Activated naive CD8-positive, alpha-beta T cell treated with anti-CD3 and anti-CD28 coated beads, Interleukin-2, amount 50 U/mL, for 24 hours (primary cell): ENCODE measurements at regions not wholly inside any gene's neighbourhood (a gene's known extent, or its start where the extent isn't known, plus 50 kb on each side); places are given as distances from the start of the nearest gene placed in this dataset.

Experiments
- ATAC-seq: fragments of 150-1000 bp; cut with Tn5 transposase; one replicate; pipeline ENCODE4 v1.10.0; 2021
- DNase-seq: peaks from one replicate; pipeline ENCODE4 v3.0.0; 2021
- H3K27ac Mint-ChIP-seq: one replicate; pipeline ENCODE4 v1.8.0; 2021; ENCODE audit warnings: mild to moderate bottlenecking, mixed read lengths
- H3K27me3 Mint-ChIP-seq: one replicate; pipeline ENCODE4 v1.8.0; 2021; ENCODE audit warnings: mixed read lengths
- H3K36me3 Mint-ChIP-seq: one replicate; pipeline ENCODE4 v1.8.0; 2021; ENCODE audit warnings: low read depth, mixed read lengths
- H3K4me1 Mint-ChIP-seq: one replicate; pipeline ENCODE4 v1.8.0; 2021; ENCODE audit warnings: mixed read lengths
- H3K4me3 Mint-ChIP-seq: one replicate; pipeline ENCODE4 v1.8.0; 2021; ENCODE audit warnings: mild to moderate bottlenecking, moderate library complexity, mixed read lengths
- H3K9me3 Mint-ChIP-seq: one replicate; pipeline ENCODE4 v1.8.0; 2021; ENCODE audit warnings: mixed read lengths

DNA sequence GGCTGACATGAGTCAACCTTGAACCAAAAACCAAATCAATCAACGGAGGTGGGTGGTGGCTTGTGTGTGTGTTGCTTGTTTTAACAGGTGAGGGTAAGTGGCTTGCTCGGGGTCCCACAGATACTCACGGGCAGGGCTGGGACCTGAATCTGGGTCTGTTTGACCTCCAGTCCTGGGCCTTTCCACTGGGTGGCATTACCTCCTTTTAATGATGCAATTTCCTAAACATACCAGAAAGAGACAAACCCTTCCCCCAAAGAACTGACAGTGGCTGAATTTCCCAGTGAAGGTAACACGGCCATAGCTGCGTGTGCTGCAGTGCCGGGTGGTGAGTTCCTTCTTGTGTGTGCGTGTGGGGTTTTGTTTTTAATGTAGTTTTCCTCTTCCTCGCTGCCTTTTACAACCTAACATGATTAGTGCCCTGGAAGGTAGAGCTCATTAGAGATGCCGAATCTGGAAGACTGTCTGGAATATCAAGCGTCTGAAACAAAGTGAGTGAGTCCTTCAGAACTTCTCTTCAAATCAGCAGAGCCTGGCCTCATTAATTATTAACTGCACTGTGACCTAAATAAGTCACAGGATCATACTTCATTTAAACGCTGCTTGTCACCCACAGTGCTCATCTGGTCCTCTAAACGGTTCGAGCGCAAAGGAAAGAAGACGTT lies 166.1 kb upstream of the TCERG1L start:
- DNase-seq = no peak
- H3K9me3 Mint-ChIP-seq = no peaks in the 10 kb centered on the region
- no peak overlapping the region for H3K27ac Mint-ChIP-seq

DNA sequence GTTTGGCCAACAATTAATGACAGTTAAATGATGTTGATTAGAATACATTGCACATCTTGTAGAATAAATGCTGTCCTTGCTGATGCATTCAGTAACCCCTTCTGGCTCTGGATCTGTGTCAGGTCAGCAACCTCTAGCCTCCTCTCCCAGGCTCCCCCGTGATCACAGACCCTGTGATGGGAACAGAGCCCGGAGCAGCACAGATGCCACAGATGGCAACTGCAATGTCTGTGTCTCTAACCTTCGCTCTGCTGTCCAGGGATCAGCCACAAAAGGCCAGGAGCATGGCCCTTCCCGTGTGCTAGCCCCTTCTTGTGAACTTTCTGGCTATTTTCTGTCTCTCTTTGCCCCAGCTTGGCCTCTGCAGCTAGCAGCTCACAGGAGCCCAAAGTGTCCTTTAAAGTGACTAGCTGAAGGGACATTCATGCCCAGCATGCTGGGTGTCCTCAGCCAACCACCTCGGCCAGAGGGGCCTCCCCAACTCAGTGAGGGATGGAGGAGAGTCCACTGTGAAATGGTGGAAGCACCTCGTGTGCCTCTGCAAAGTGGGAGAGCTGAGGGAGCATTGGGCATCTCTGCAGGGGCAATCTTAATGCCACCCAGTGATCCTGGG lies 167.0 kb upstream of the TCERG1L start:
- ATAC-seq = no peak
- no peak for DNase-seq
- Mint-ChIP-seq H3K4me3 (no peak overlapping the region), H3K27ac (no peak overlapping the region), H3K9me3 (peaks cover 8% of the 10 kb centered on the region), H3K4me1 (no peaks in the 10 kb centered on the region), H3K27me3 (no peaks in the 10 kb centered on the region), H3K36me3 (no peaks in the 10 kb centered on the region)

More for the DNA sequence above, 166.1 kb upstream of the TCERG1L start:
- Mint-ChIP-seq H3K27me3 (no peaks in the 10 kb centered on the region), H3K36me3 (no peaks in the 10 kb centered on the region), H3K4me3 (no peak overlapping the region), H3K4me1 (no peaks in the 10 kb centered on the region)
- no peak for ATAC-seq

- Mint-ChIP-seq H3K4me3 (no peak overlapping the region), H3K36me3 (no peaks in the 10 kb centered on the region), H3K27ac (no peak overlapping the region), H3K9me3 (peaks cover 14% of the 10 kb centered on the region), H3K4me1 (no peaks in the 10 kb centered on the region), H3K27me3 (peaks cover 2% of the 10 kb centered on the region)
- ATAC-seq (no peak), DNase-seq (no peak)
These were observed 168.5 kb upstream of the TCERG1L start for GRCh38 chr10:131480066-131480465.

- Mint-ChIP-seq H3K4me3 (no peak overlapping the region), H3K27ac (no peak overlapping the region), H3K9me3 (peaks cover 14% of the 10 kb centered on the region), H3K4me1 (no peaks in the 10 kb centered on the region), H3K27me3 (peaks cover 2% of the 10 kb centered on the region), H3K36me3 (no peaks in the 10 kb centered on the region)
- ATAC-seq (no peak), DNase-seq (no peak)
These were observed 169.3 kb upstream of the TCERG1L start for GRCh38 chr10:131480861-131481260.

DNA sequence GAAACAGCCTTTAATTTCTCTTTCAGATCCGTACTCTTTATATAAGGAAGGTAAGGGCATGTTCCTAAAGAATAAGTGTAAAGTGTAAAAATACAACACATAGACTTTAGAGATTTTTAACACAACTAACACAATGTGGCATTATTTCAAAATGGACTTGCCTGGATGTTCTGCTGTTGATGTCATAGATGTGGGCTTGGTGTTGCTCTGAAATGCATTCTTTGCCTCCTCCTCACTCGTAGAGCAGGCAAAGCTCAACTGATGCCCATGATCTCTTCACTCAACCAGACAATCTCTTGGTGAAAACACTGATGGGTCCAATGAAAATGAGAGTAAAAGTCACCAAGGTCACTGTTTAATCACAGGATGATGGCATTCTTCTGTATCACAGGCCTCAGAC lies 174.2 kb upstream of the TCERG1L start:
- H3K27ac Mint-ChIP-seq = no peak overlapping the region

GRCh38 chr10:131487822-131488221 lies 176.3 kb upstream of the TCERG1L start:
- Mint-ChIP-seq H3K4me1 (no peaks in the 10 kb centered on the region), H3K36me3 (no peaks in the 10 kb centered on the region), H3K9me3 (peaks cover 18% of the 10 kb centered on the region), H3K4me3 (no peak overlapping the region), H3K27ac (no peak overlapping the region), H3K27me3 (peaks cover 3% of the 10 kb centered on the region)
- DNase-seq (no peak), ATAC-seq (no peak)

More for the DNA sequence above, 174.2 kb upstream of the TCERG1L start:
- Mint-ChIP-seq H3K9me3 (peaks cover 19% of the 10 kb centered on the region), H3K27me3 (peaks cover 2% of the 10 kb centered on the region), H3K4me3 (no peak overlapping the region), H3K4me1 (no peaks in the 10 kb centered on the region), H3K36me3 (no peaks in the 10 kb centered on the region)
- DNase-seq (no peak), ATAC-seq (no peak)

DNA sequence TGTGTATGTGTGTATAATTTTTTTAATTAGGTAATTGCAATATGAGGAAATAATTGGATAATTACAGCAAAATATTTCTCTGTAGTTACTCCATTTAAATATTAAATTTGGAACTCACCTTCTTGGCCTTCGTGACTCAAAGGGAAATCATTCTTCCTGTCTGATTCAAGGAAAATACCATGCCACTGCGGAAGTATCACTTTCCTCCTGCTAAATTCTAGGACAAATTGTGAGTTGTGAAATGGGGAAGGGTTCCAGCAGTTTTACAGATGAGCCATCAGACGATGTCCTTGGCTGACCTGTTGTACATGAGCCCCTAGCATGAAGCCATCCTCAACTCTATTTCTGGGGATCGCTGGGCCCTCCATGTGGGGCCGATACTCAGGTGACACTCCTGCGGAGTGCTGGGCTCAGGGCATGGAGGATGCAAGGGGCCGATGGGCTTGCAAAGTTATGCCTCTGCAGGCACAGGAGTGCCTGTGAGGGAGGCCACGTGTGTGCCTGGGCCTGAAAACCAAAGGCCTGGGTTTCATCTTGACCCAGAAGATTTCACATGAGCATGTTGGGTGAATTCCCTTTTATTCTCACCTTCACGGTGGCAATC lies 179.6 kb upstream of the TCERG1L start:
- H3K36me3 Mint-ChIP-seq = no peaks in the 10 kb centered on the region
- H3K4me1 Mint-ChIP-seq = no peaks in the 10 kb centered on the region
- DNase-seq = no peak
- no peak for ATAC-seq
- H3K27me3 Mint-ChIP-seq = peaks cover 2% of the 10 kb centered on the region
- no peak overlapping the region for H3K4me3 Mint-ChIP-seq
- H3K27ac Mint-ChIP-seq = no peak overlapping the region
- H3K9me3 Mint-ChIP-seq = peaks cover 6% of the 10 kb centered on the region

GRCh38 chr10:131492211-131492857 lies 180.8 kb upstream of the TCERG1L start:
- no peak overlapping the region for H3K27ac Mint-ChIP-seq
- no peaks in the 10 kb centered on the region for H3K4me1 Mint-ChIP-seq
- no peak for DNase-seq
- H3K4me3 Mint-ChIP-seq = no peak overlapping the region
- no peaks in the 10 kb centered on the region for H3K9me3 Mint-ChIP-seq
- peaks cover 2% of the 10 kb centered on the region for H3K27me3 Mint-ChIP-seq
- no peak for ATAC-seq
- no peaks in the 10 kb centered on the region for H3K36me3 Mint-ChIP-seq

GRCh38 chr10:131493432-131493831 lies 181.9 kb upstream of the TCERG1L start:
- Mint-ChIP-seq H3K27ac (no peak overlapping the region), H3K4me1 (no peaks in the 10 kb centered on the region)
- ATAC-seq = no peak

DNA sequence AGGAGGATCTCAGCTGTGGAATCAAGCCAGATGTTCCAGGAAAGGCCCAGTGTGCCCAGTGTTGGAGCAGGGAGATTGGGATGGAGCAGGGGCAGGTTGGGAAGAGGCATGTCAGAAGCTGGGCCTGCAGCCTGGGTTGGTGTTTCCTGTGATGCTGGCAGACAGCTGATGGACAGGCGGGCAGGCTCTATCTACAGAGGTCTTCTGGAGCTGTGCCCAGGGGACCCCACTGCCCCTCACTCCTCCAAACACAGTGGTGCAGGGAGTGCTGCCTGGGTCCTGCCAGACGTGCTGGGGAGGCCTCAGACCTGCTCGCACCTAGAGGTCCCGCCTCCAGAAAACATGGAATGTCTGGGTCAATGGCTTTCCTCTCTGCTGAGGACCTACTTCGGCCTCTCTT lies 182.9 kb upstream of the TCERG1L start:
- Mint-ChIP-seq H3K9me3 (no peaks in the 10 kb centered on the region), H3K4me3 (no peak overlapping the region), H3K27me3 (peaks cover 2% of the 10 kb centered on the region), H3K27ac (no peak overlapping the region), H3K4me1 (no peaks in the 10 kb centered on the region), H3K36me3 (no peaks in the 10 kb centered on the region)
- DNase-seq (no peak), ATAC-seq (no peak)

More at GRCh38 chr10:131493432-131493831, 181.9 kb upstream of the TCERG1L start:
- H3K4me3 Mint-ChIP-seq = no peak overlapping the region
- no peak for DNase-seq
- H3K36me3 Mint-ChIP-seq = no peaks in the 10 kb centered on the region
- no peaks in the 10 kb centered on the region for H3K9me3 Mint-ChIP-seq
- peaks cover 2% of the 10 kb centered on the region for H3K27me3 Mint-ChIP-seq

DNA sequence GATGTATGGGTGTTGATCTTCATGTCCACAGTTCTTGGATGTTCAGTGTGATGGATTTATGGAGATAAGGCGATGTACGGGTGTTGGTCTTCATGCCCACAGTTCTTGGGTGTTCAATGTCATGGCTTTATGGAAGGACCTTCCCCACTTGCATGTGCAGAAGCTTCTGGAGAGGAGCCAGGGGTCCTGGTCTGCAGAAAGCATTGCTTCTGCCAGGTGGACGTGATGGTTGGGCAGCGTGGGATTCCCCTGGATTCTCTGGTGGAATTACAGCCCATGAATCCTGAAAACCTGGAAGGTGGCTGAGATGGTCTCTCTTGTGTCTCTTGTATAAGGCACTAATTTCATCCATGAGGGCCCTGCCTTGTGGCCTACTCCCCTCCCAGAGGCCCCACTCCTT lies 183.7 kb upstream of the TCERG1L start:
- Mint-ChIP-seq H3K27me3 (peaks cover 2% of the 10 kb centered on the region), H3K36me3 (no peaks in the 10 kb centered on the region), H3K4me1 (no peaks in the 10 kb centered on the region), H3K4me3 (no peak overlapping the region), H3K27ac (no peak overlapping the region), H3K9me3 (no peaks in the 10 kb centered on the region)
- ATAC-seq (no peak), DNase-seq (no peak)

GRCh38 chr10:131495892-131496291 lies 184.4 kb upstream of the TCERG1L start:
- ATAC-seq (no peak), DNase-seq (no peak)
- H3K36me3 Mint-ChIP-seq = no peaks in the 10 kb centered on the region
- no peaks in the 10 kb centered on the region for H3K4me1 Mint-ChIP-seq
- no peak overlapping the region for H3K4me3 Mint-ChIP-seq
- no peaks in the 10 kb centered on the region for H3K9me3 Mint-ChIP-seq
- H3K27me3 Mint-ChIP-seq = peaks cover 2% of the 10 kb centered on the region
- H3K27ac Mint-ChIP-seq = no peak overlapping the region

DNA sequence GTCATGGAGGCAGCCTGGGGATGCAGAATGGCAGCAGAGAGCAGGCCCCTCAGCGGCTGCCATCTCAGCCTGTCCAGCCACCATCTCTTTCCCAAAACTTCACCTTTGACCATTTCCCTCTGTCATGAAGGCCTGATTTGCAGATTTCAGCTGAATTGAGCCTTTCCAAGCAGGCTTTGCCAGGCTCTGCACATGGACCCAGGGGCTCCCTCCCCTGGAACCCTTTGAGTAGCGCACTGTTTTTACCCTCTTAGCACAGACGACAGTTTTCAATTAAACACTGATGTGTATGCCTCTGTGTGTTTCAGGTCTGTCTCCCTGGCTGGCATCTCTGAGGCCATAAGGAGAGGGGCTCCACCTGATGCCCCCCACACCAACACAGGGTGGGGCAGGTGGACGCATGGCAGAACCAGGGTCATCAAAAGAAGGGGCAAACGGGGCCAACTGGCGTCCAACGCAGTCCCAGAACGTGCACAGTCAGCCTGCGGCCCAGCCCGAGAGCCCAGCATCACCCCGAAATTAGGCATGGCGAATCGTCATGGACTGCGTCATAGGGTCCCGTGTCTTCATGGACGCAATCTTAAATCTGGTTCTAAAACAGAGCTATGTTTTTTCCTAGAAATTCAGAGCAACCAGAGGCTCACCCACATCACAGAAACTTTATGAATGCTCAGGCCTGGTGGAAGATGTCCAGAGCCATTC lies 185.0 kb upstream of the TCERG1L start:
- Mint-ChIP-seq H3K27me3 (peaks cover under 1% of the 10 kb centered on the region), H3K4me3 (no peak overlapping the region), H3K9me3 (peaks cover 2% of the 10 kb centered on the region), H3K36me3 (no peaks in the 10 kb centered on the region), H3K27ac (no peak overlapping the region), H3K4me1 (no peaks in the 10 kb centered on the region)
- DNase-seq (no peak), ATAC-seq (no peak)

GRCh38 chr10:131499566-131499965 lies 188.0 kb upstream of the TCERG1L start:
- DNase-seq (no peak), ATAC-seq (no peak)
- no peaks in the 10 kb centered on the region for H3K36me3 Mint-ChIP-seq
- no peak overlapping the region for H3K4me3 Mint-ChIP-seq
- no peak overlapping the region for H3K27ac Mint-ChIP-seq
- no peaks in the 10 kb centered on the region for H3K4me1 Mint-ChIP-seq
- no peaks in the 10 kb centered on the region for H3K27me3 Mint-ChIP-seq
- peaks cover 24% of the 10 kb centered on the region for H3K9me3 Mint-ChIP-seq
